Transverse colon (tissue), 4 donors: ENCODE measurements at regions not wholly inside any gene's neighbourhood (a gene's known extent, or its start where the extent isn't known, plus 50 kb on each side); places are given as distances from the start of the nearest gene placed in this dataset.

Experiments used
- POLR2AphosphoS5 ChIP-seq, 3 donors: sonication (generic); formaldehyde crosslinking; IDR thresholded peaks; one replicate each; pipeline ENCODE4 v1.6.1; 2016; ENCODE audit warnings: antibody characterized with exemption in 3 of 3
- TF ChIP-seq, protein P1 (sequence below), 5 experiments: fragments of 200-600 bp in 3 of 5; fragments of 450-650 bp in 2 of 5; sonication (generic) in 3 of 5; IDR thresholded peaks; 1 replicate in 2 of 5; 2 replicates in 3 of 5; pipeline ENCODE4 v1.5.1; 2016 to 2017; ENCODE audit warnings: antibody characterized with exemption in 5 of 5, inconsistent platforms in 3 of 5, mild to moderate bottlenecking in 2 of 5, moderate library complexity in 1 of 5

DNA sequence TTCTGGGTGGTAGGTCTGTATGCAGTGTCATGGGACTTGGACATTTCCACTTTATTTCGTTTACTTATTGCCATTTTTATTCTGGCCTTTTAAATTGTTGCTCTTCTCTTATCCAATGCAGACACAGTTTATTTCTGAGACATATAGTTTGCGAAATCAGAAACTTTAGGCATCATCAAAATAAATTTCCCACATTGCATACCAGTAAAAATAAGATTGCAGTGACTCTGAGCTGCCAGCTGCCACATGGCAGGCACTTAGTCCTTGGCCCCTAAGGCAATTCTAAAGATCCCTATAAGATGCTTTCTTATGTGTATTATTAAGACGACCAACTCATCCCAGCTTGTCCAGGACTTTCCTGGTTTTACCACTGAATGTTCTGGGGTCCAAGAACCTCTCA, 81.8 kb upstream of the ANKRD1 start:
- TF ChIP-seq, protein P1, sequence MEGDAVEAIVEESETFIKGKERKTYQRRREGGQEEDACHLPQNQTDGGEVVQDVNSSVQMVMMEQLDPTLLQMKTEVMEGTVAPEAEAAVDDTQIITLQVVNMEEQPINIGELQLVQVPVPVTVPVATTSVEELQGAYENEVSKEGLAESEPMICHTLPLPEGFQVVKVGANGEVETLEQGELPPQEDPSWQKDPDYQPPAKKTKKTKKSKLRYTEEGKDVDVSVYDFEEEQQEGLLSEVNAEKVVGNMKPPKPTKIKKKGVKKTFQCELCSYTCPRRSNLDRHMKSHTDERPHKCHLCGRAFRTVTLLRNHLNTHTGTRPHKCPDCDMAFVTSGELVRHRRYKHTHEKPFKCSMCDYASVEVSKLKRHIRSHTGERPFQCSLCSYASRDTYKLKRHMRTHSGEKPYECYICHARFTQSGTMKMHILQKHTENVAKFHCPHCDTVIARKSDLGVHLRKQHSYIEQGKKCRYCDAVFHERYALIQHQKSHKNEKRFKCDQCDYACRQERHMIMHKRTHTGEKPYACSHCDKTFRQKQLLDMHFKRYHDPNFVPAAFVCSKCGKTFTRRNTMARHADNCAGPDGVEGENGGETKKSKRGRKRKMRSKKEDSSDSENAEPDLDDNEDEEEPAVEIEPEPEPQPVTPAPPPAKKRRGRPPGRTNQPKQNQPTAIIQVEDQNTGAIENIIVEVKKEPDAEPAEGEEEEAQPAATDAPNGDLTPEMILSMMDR (IDR thresholded peaks at IDR 0.05): no peak
- no peak for TF ChIP-seq POLR2AphosphoS5 (IDR thresholded peaks at IDR 0.05)
